ENCODE measurements at regions not wholly inside any gene's neighbourhood (a gene's known extent, or its start where the extent isn't known, plus 50 kb on each side); places are given as distances from the start of the nearest gene placed in this dataset.
A peak's percentile ranks its signal among the peaks of the same experiment; 100 is the strongest.
"Not testable (repeated sequence)": the region's sequence is repeated elsewhere in the genome, so short reads cannot be mapped to it uniquely, and the experiment has no call there.

- not testable (repeated sequence) for DNase-seq (ENCODE audit: low read depth)
Measured at GRCh38 chr4:100900945-100901344, 383.1 kb upstream of the EMCN start.

- no peak for DNase-seq (ENCODE audit: low read depth)
Measured at GRCh38 chr4:100900134-100900533, 382.3 kb upstream of the EMCN start.

- DNase-seq (ENCODE audit: low read depth): no peak
Measured at GRCh38 chr4:100898844-100899243, 381.0 kb upstream of the EMCN start.

- no peak for DNase-seq (ENCODE audit: low read depth)
Measured at GRCh38 chr4:100895556-100896197, 377.9 kb upstream of the EMCN start.

GRCh38 chr4:100894339-100894870, 376.6 kb upstream of the EMCN start:
- no peak for DNase-seq (ENCODE audit: low read depth)

GRCh38 chr4:100891808-100892207, 374.0 kb upstream of the EMCN start:
- no peak for DNase-seq (ENCODE audit: low read depth)

- DNase-seq (ENCODE audit: low read depth): no peak
Measured at GRCh38 chr4:100889898-100890297, 372.1 kb upstream of the EMCN start.

- DNase-seq (ENCODE audit: low read depth): no peak
Measured at GRCh38 chr4:100889401-100889800, 371.6 kb upstream of the EMCN start.

GRCh38 chr4:100882661-100883060, 364.8 kb upstream of the EMCN start:
- DNase-seq (ENCODE audit: low read depth): no peak

GRCh38 chr4:100881283-100881682, 363.5 kb upstream of the EMCN start:
- no peak for DNase-seq (ENCODE audit: low read depth)

- DNase-seq (ENCODE audit: low read depth): peak; percentile 31
Measured at GRCh38 chr4:100880011-100880410, 362.2 kb upstream of the EMCN start.

GRCh38 chr4:100879471-100879870, 361.6 kb upstream of the EMCN start:
- no peak for DNase-seq (ENCODE audit: low read depth)

- no peak for DNase-seq (ENCODE audit: low read depth)
Measured at GRCh38 chr4:100876546-100876945, 358.7 kb upstream of the EMCN start.

GRCh38 chr4:100875296-100876068, 357.7 kb upstream of the EMCN start:
- DNase-seq (ENCODE audit: low read depth): peak; percentile 57

- peak; percentile 80 for DNase-seq (ENCODE audit: low read depth)
Measured at GRCh38 chr4:100872811-100873210, 355.0 kb upstream of the EMCN start.

- no peak for DNase-seq (ENCODE audit: low read depth)
Measured at GRCh38 chr4:100870940-100871772, 353.3 kb upstream of the EMCN start.

GRCh38 chr4:100869276-100869675, 351.5 kb upstream of the EMCN start:
- DNase-seq (ENCODE audit: low read depth): peak; percentile 21

GRCh38 chr4:100868281-100868680, 350.5 kb upstream of the EMCN start:
- peak; percentile 10 for DNase-seq (ENCODE audit: low read depth)

GRCh38 chr4:100852326-100852725, 334.5 kb upstream of the EMCN start:
- no peak for DNase-seq (ENCODE audit: low read depth)

- DNase-seq (ENCODE audit: low read depth): no peak
Measured at GRCh38 chr4:100849319-100849718, 331.5 kb upstream of the EMCN start.

GRCh38 chr4:100848841-100849240, 331.0 kb upstream of the EMCN start:
- DNase-seq (ENCODE audit: low read depth): peak; percentile 6

- peak; percentile 72 for DNase-seq (ENCODE audit: low read depth)
Measured at GRCh38 chr4:100843910-100844309, 326.1 kb upstream of the EMCN start.
